Psoas muscle (tissue), 7 donors: ENCODE measurements at regions not wholly inside any gene's neighbourhood (a gene's known extent, or its start where the extent isn't known, plus 50 kb on each side); places are given as distances from the start of the nearest gene placed in this dataset.

Source experiments
- ATAC-seq, 4 donors: fragments of 200-7000 bp; cut with Tn5 transposase; one replicate each; pipeline ENCODE4 v1.9.1; 2020; ENCODE audit warnings: moderate library complexity in 3 of 4, mild to moderate bottlenecking in 2 of 4
- DNase-seq, 2 donors: peaks; one replicate each; pipeline ENCODE4 v3.0.0-alpha.2; 2020
- H3K27ac ChIP-seq: fragments of 200-600 bp; one replicate; pipeline ENCODE4 v1.8.0; 2022
- H3K27me3 ChIP-seq, 3 donors: fragments of 200-600 bp in 1 of 3; one replicate each; pipeline versions ENCODE4 v1.6.1 to v1.8.0; 2013 to 2022; ENCODE audit warnings: low read length in 2 of 3, mild to moderate bottlenecking in 2 of 3, moderate library complexity in 1 of 3; ENCODE audit not compliant: insufficient read depth in 3 of 3
- H3K36me3 ChIP-seq, 2 donors: fragments of 200-600 bp in 1 of 2; one replicate each; pipeline versions ENCODE4 v1.6.1 to v1.8.0; 2013 to 2022; ENCODE audit warnings: low read depth in 1 of 2, mild to moderate bottlenecking in 1 of 2, moderate library complexity in 1 of 2; ENCODE audit not compliant: insufficient read depth in 1 of 2
- H3K4me1 ChIP-seq: fragments of 200-600 bp; one replicate; pipeline ENCODE4 v1.8.0; 2022
- H3K4me3 ChIP-seq: fragments of 200-600 bp; one replicate; pipeline ENCODE4 v1.8.0; 2022; ENCODE audit warnings: mild to moderate bottlenecking
- H3K9me3 ChIP-seq: fragments of 200-600 bp; one replicate; pipeline ENCODE4 v1.8.0; 2022
- WGBS, 3 donors: extraction: QIAGEN DNeasy Blood & Tissue Kit; methylation state at CpG; one replicate each; pipeline versions ENCODE4 v1.1.6 to v1.1.7; 2013; 5-methylcytosine and 5-hydroxymethylcytosine counted together
- intact Hi-C, 2 donors: fragments of 100-400 bp; cut with DNase I; formaldehyde crosslinking; loops; one replicate each; pipeline versions ENCODE4 v1.11.0 to v1.14.2; 2022
- TF ChIP-seq, protein P1 (sequence below): fragments of 200-600 bp; IDR thresholded peaks from one replicate; pipeline ENCODE4 v1.8.0; 2022; ENCODE audit warnings: antibody characterized with exemption
- donor health status: healthy with polysubstance abuse.
- donor health status: DM: no; HTN: no; CAD: no; lungs with moderate emphysema.
- donor health status: Bipolar disorder and iron deficiency.
- donor health status: healthy.
- donor health status: DM: yes; HTN: yes; CAD: no.
- donor health status: DM: no; HTN: no; CAD: no.
- donor health status: DM: yes; HTN: yes; CAD: no.

DNA sequence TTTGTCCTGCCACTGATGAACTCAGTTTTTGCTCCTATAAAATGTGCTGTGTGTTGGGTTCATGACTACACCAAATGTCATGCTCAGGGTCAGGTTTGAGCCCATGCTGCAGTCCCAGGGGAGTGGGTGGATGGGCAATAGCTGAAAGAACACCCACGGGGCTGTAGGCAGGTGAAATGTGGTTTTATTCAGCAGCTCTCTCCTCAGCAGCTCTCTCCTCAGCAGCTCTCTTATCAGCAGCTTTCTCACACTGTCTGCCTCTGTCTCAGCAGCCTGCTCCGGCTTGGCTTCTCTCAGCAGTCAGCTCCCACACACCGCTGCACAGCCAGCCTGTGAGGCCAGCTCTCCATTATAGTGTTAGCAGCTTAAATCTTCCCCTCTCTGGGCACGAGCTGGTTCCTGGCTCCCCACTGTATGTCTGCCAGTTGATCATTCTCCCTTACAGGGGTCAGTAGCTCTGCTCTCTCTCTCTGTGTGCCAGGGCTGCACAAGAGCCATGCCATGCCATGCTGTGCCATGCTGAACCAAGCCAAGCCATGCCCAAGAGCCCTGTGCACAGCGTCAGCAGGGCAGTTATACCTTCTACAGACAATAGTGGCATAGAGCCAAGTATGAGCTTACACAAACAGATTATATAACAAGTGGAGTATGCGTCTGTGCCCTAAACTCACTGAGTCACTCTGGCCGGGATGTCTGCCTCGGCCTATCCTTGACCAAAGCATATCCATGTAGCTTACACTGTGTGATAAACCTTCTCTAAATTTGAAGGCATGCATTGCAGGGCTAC is 303.3 kb upstream of the TMPO start:
- WGBS, 3 donors = 57 to 61% (median 61%) methylated on average over 8 of the region's 8 CpGs
- TF ChIP-seq, protein P1, sequence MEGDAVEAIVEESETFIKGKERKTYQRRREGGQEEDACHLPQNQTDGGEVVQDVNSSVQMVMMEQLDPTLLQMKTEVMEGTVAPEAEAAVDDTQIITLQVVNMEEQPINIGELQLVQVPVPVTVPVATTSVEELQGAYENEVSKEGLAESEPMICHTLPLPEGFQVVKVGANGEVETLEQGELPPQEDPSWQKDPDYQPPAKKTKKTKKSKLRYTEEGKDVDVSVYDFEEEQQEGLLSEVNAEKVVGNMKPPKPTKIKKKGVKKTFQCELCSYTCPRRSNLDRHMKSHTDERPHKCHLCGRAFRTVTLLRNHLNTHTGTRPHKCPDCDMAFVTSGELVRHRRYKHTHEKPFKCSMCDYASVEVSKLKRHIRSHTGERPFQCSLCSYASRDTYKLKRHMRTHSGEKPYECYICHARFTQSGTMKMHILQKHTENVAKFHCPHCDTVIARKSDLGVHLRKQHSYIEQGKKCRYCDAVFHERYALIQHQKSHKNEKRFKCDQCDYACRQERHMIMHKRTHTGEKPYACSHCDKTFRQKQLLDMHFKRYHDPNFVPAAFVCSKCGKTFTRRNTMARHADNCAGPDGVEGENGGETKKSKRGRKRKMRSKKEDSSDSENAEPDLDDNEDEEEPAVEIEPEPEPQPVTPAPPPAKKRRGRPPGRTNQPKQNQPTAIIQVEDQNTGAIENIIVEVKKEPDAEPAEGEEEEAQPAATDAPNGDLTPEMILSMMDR = no peak
- no peak for ATAC-seq

DNA sequence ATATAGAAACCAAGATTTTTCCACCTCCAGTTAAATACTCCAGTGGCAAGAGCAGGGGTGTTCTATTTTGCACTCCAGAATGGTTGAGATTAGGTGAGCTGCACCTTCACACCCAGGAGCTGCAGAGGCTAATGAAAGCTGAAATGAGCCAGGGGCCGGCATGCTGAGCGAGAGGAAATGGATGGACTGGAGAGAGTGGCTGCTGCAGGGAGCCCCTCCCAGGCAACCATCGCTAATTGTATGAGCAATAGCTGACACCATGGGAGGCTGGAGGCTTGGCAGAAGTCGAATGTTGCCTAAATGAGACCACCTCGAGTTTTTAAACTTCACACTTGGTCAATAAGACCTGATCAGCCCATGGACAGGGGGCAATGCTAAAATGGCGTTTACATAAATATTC is 301.8 kb upstream of the TMPO start:
- no peaks in the 10 kb centered on the region for H3K4me1 ChIP-seq
- DNase-seq (no peak), ATAC-seq (no peak)
- TF ChIP-seq, protein P1 = no peak
- H3K36me3 ChIP-seq = no peaks in the 10 kb centered on the region
- no peaks in the 10 kb centered on the region for H3K9me3 ChIP-seq
- WGBS, 3 donors = 46 to 60% (median 52%) methylated on average over 6 of the region's 6 CpGs
- no peak overlapping the region for H3K27ac ChIP-seq
- no peaks in the 10 kb centered on the region for H3K27me3 ChIP-seq
- intact Hi-C loops = no loop called here
- no peak overlapping the region for H3K4me3 ChIP-seq

More for the DNA sequence above, 303.3 kb upstream of the TMPO start:
- no peak overlapping the region for H3K27ac ChIP-seq
- H3K4me3 ChIP-seq = no peak overlapping the region
- H3K36me3 ChIP-seq = no peaks in the 10 kb centered on the region
- no peaks in the 10 kb centered on the region for H3K27me3 ChIP-seq
- no peak for DNase-seq
- no peaks in the 10 kb centered on the region for H3K9me3 ChIP-seq
- no peaks in the 10 kb centered on the region for H3K4me1 ChIP-seq
- intact Hi-C loops = no loop called here

DNA sequence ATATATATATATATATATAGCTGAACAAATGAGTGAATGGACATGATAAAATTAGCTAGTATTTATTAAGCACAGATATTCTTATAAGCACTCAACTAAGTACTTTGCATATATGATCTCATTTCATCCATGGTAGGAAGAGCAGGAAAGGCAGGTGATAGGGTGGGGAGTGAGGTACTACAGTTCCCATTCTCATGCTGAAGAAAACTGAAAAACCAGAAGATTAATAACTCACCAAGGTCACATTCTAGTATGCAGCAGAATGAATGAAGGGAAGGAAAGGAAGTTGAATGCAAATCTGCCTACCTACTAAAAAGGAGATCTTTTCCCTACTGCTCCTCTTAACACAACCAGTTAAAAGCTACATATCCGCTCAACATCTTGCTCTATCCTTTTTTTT is 298.1 kb upstream of the TMPO start:
- 75 to 100% (median 92%) methylated on average over 1 of the region's 1 CpG for WGBS, 3 donors
- Histone ChIP-seq H3K4me3 (no peak overlapping the region), H3K4me1 (no peaks in the 10 kb centered on the region), H3K27ac (no peak overlapping the region), H3K9me3 (no peaks in the 10 kb centered on the region), H3K27me3 (no peaks in the 10 kb centered on the region), H3K36me3 (no peaks in the 10 kb centered on the region)
- no peak for DNase-seq
- no peak for ATAC-seq
- TF ChIP-seq, protein P1 = no peak
- intact Hi-C loops = no loop called here

DNA sequence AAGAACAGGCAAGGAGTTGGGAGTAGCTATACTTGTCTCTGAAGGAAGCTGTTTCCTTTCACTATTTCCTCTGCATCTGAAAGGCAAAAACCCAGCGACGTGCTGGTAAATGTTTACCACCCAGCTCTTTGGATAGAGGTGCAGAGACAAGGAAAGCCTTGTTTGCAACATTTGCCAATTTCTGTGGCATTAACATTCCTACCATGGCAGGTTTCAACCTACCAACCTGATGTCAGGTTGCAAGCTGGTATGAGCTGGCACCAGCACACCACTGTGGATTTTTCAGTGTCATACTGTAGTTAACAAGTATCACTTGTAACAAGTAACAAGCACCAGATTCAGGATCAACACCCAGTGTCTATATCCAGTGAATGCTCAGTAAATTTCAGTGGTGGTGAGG is 294.8 kb upstream of the TMPO start:
- intact Hi-C loops = no loop called here
- no peaks in the 10 kb centered on the region for H3K4me1 ChIP-seq
- H3K36me3 ChIP-seq = no peaks in the 10 kb centered on the region
- ATAC-seq (no peak), DNase-seq (no peak)
- WGBS, 3 donors = 42 to 57% (median 53%) methylated on average over 2 of the region's 2 CpGs
- no peaks in the 10 kb centered on the region for H3K9me3 ChIP-seq
- no peak overlapping the region for H3K4me3 ChIP-seq
- TF ChIP-seq, protein P1 = no peak
- H3K27me3 ChIP-seq = no peaks in the 10 kb centered on the region
- H3K27ac ChIP-seq = no peak overlapping the region
